KMS-11 (cell line): ENCODE measurements at regions not wholly inside any gene's neighbourhood (a gene's known extent, or its start where the extent isn't known, plus 50 kb on each side); places are given as distances from the start of the nearest gene placed in this dataset.

Experiments used
- H2AFZ ChIP-seq: fragments of 200-600 bp; sonication (generic); 2 replicates; pipeline ENCODE4 v1.6.1; 2016; ENCODE audit warnings: antibody characterized with exemption, mixed run types, low read depth
- H3K27ac ChIP-seq: fragments of 200-600 bp; sonication (generic); 2 replicates; pipeline ENCODE4 v1.6.1; 2016; ENCODE audit warnings: mild to moderate bottlenecking, mixed run types
- H3K27me3 ChIP-seq: fragments of 200-600 bp; sonication (generic); 2 replicates; pipeline ENCODE4 v1.6.1; 2017; ENCODE audit warnings: mild to moderate bottlenecking, low read depth, mixed run types, moderate library complexity; ENCODE audit not compliant: insufficient read depth
- H3K36me3 ChIP-seq: fragments of 200-600 bp; sonication (generic); 2 replicates; pipeline ENCODE4 v1.6.1; 2017; ENCODE audit warnings: mild to moderate bottlenecking, mixed run types; ENCODE audit not compliant: insufficient read depth
- H3K4me1 ChIP-seq: fragments of 200-600 bp; sonication (generic); 2 replicates; pipeline ENCODE4 v1.6.1; 2016; ENCODE audit warnings: mild to moderate bottlenecking, low read depth, mixed run types; ENCODE audit not compliant: poor library complexity, severe bottlenecking
- H3K4me2 ChIP-seq: fragments of 200-600 bp; sonication (generic); 2 replicates; pipeline ENCODE4 v1.7.0; 2016; ENCODE audit warnings: mild to moderate bottlenecking, mixed run types
- H3K4me3 ChIP-seq: fragments of 200-600 bp; sonication (generic); IDR thresholded peaks from 2 replicates; pipeline ENCODE4 v1.6.1; 2017; ENCODE audit warnings: low read depth, low read length, mixed read lengths; ENCODE audit not compliant: insufficient read depth
- H3K79me2 ChIP-seq: fragments of 200-600 bp; sonication (generic); 2 replicates; pipeline ENCODE4 v1.6.1; 2016; ENCODE audit warnings: low read depth, mixed run types; ENCODE audit not compliant: insufficient read depth
- H3K9ac ChIP-seq: fragments of 200-600 bp; sonication (generic); 2 replicates; pipeline ENCODE4 v1.6.1; 2016; ENCODE audit warnings: mild to moderate bottlenecking, mixed run types
- H4K20me1 ChIP-seq: fragments of 200-600 bp; sonication (generic); 2 replicates; pipeline ENCODE4 v1.6.1; 2016; ENCODE audit warnings: mild to moderate bottlenecking, mixed run types; ENCODE audit not compliant: insufficient read depth
- CTCF ChIP-seq: fragments of 200-600 bp; sonication (generic); conservative IDR thresholded peaks from 2 replicates; pipeline ENCODE4 v1.6.1; 2017; ENCODE audit warnings: low read depth, mild to moderate bottlenecking, antibody characterized with exemption, low read length, moderate library complexity, mixed read lengths

- H3K36me3 ChIP-seq = no peaks in the 10 kb centered on the region
- no peak overlapping the region for H2AFZ ChIP-seq
- H3K4me1 ChIP-seq = no peaks in the 10 kb centered on the region
- no peak overlapping the region for H3K9ac ChIP-seq
- no peaks in the 10 kb centered on the region for H3K79me2 ChIP-seq
- no peak for TF ChIP-seq CTCF
- no peaks in the 10 kb centered on the region for H3K27me3 ChIP-seq
- no peaks in the 10 kb centered on the region for H4K20me1 ChIP-seq
- no peak overlapping the region for H3K4me3 ChIP-seq
- H3K4me2 ChIP-seq = no peak overlapping the region
- H3K27ac ChIP-seq = no peak overlapping the region
These were observed 148.8 kb upstream of the CNOT2 start for GRCh38 chr12:70094467-70094866.

- H3K27ac ChIP-seq = no peak overlapping the region
- H3K27me3 ChIP-seq = no peaks in the 10 kb centered on the region
- no peaks in the 10 kb centered on the region for H4K20me1 ChIP-seq
- H3K4me2 ChIP-seq = no peak overlapping the region
- no peak overlapping the region for H3K9ac ChIP-seq
- no peak overlapping the region for H2AFZ ChIP-seq
- H3K36me3 ChIP-seq = no peaks in the 10 kb centered on the region
- H3K4me3 ChIP-seq = no peak overlapping the region
- no peaks in the 10 kb centered on the region for H3K79me2 ChIP-seq
- TF ChIP-seq CTCF = no peak
- H3K4me1 ChIP-seq = no peaks in the 10 kb centered on the region
These were observed 146.3 kb upstream of the CNOT2 start for GRCh38 chr12:70096759-70097410.

- Histone ChIP-seq H3K27ac (no peak overlapping the region), H3K36me3 (no peaks in the 10 kb centered on the region), H3K9ac (no peak overlapping the region), H4K20me1 (no peaks in the 10 kb centered on the region), H3K4me3 (no peak overlapping the region), H3K27me3 (no peaks in the 10 kb centered on the region), H2AFZ (no peak overlapping the region), H3K79me2 (no peaks in the 10 kb centered on the region), H3K4me1 (no peaks in the 10 kb centered on the region), H3K4me2 (no peak overlapping the region)
- TF ChIP-seq CTCF = no peak
These were observed 142.2 kb upstream of the CNOT2 start for GRCh38 chr12:70101064-70101463.

GRCh38 chr12:70106347-70106746 is 136.9 kb upstream of the CNOT2 start:
- H3K27me3 ChIP-seq = no peaks in the 10 kb centered on the region
- H4K20me1 ChIP-seq = no peaks in the 10 kb centered on the region
- no peaks in the 10 kb centered on the region for H3K36me3 ChIP-seq
- H3K9ac ChIP-seq = no peak overlapping the region
- no peaks in the 10 kb centered on the region for H3K4me1 ChIP-seq
- no peak overlapping the region for H3K27ac ChIP-seq
- H3K4me3 ChIP-seq = no peak overlapping the region
- no peak overlapping the region for H2AFZ ChIP-seq
- H3K4me2 ChIP-seq = no peak overlapping the region
- no peak for TF ChIP-seq CTCF
- no peaks in the 10 kb centered on the region for H3K79me2 ChIP-seq
